HEK293 (cell line): ENCODE measurements at regions not wholly inside any gene's neighbourhood (a gene's known extent, or its start where the extent isn't known, plus 50 kb on each side); places are given as distances from the start of the nearest gene placed in this dataset.

ENCODE experiments used
- CTCF ChIA-PET: fragments of 350-600 bp; formaldehyde crosslinking; extraction: SDS; loops from one replicate; lab custom pipeline; 2021; ENCODE audit warnings: antibody characterized with exemption; lab: Yijun Ruan, JAX
- POLR2A ChIA-PET: fragments of 300-600 bp; formaldehyde crosslinking; extraction: SDS; loops from one replicate; lab custom pipeline; 2020; ENCODE audit warnings: antibody characterized with exemption, inconsistent platforms; lab: Yijun Ruan, JAX
- H3K27ac ChIP-seq: fragments of 200-500 bp; sonication (Bioruptor generic); 2 replicates; pipeline ENCODE4 v1.5.1; 2014; ENCODE audit warnings: low read depth, low read length, control low read depth, inconsistent platforms; ENCODE audit errors: extremely low read depth
- H3K36me3 ChIP-seq, 2 experiments: fragments of 200-500 bp in 1 of 2; sonication (Bioruptor generic) in 1 of 2; 1 replicate in 1 of 2; 2 replicates in 1 of 2; pipeline ENCODE4 v1.5.1; 2014 to 2017; ENCODE audit warnings: inconsistent platforms in 2 of 2, low read length in 2 of 2; ENCODE audit not compliant: control insufficient read depth in 2 of 2, insufficient read depth in 1 of 2
- H3K4me1 ChIP-seq: fragments of 200-500 bp; sonication (Bioruptor generic); 2 replicates; pipeline ENCODE4 v1.5.1; 2014; ENCODE audit warnings: mild to moderate bottlenecking, low read length, inconsistent platforms; ENCODE audit not compliant: control insufficient read depth, insufficient read depth
- H3K4me3 ChIP-seq: 2 replicates; pipeline ENCODE4 v1.5.1; 2011; ENCODE audit warnings: low read depth, mild to moderate bottlenecking, control low read depth, low read length, moderate library complexity
- H3K9me3 ChIP-seq: fragments of 200-500 bp; sonication (Bioruptor generic); 2 replicates; pipeline ENCODE4 v1.5.1; 2014; ENCODE audit warnings: low read depth, low read length, inconsistent platforms; ENCODE audit not compliant: control insufficient read depth, insufficient read depth
- HOXD13 ChIP-seq: sonication (generic); formaldehyde crosslinking; IDR thresholded peaks from 2 replicates; pipeline ENCODE4 v1.8.0; 2022; ENCODE audit warnings: missing genetic modification reagents, borderline replicate concordance
- KLF8 ChIP-seq: fragments of 450-650 bp; formaldehyde crosslinking; IDR thresholded peaks from 2 replicates; pipeline ENCODE4 v1.5.1; 2016; ENCODE audit warnings: missing biosample characterization, missing genetic modification characterization
- OSR2 ChIP-seq: fragments of 450-650 bp; formaldehyde crosslinking; IDR thresholded peaks from 2 replicates; pipeline ENCODE4 v1.5.1; 2016; ENCODE audit warnings: missing biosample characterization, missing genetic modification characterization
- RBAK ChIP-seq: fragments of 450-650 bp; formaldehyde crosslinking; IDR thresholded peaks from 2 replicates; pipeline ENCODE4 v1.5.1; 2016; ENCODE audit warnings: missing biosample characterization, missing genetic modification characterization
- SALL2 ChIP-seq: fragments of 450-650 bp; formaldehyde crosslinking; IDR thresholded peaks from 2 replicates; pipeline ENCODE4 v1.5.0; 2017; ENCODE audit warnings: missing biosample characterization, mild to moderate bottlenecking, missing genetic modification characterization, borderline replicate concordance
- ZNF157 ChIP-seq: fragments of 450-650 bp; formaldehyde crosslinking; IDR thresholded peaks from 2 replicates; pipeline ENCODE4 v1.5.1; 2016; ENCODE audit warnings: missing biosample characterization, missing genetic modification characterization
- ZNF174 ChIP-seq: fragments of 450-650 bp; formaldehyde crosslinking; IDR thresholded peaks from 2 replicates; pipeline ENCODE4 v1.5.0; 2017; ENCODE audit warnings: missing biosample characterization, mild to moderate bottlenecking, missing genetic modification characterization
- ZNF175 ChIP-seq: fragments of 450-650 bp; formaldehyde crosslinking; IDR thresholded peaks from 2 replicates; pipeline ENCODE4 v1.5.1; 2016; ENCODE audit warnings: missing biosample characterization, missing genetic modification characterization
- ZNF239 ChIP-seq: fragments of 450-650 bp; formaldehyde crosslinking; IDR thresholded peaks from 2 replicates; pipeline ENCODE4 v1.5.1; 2016; ENCODE audit warnings: missing biosample characterization, missing genetic modification characterization
- ZNF24 ChIP-seq: fragments of 450-650 bp; formaldehyde crosslinking; IDR thresholded peaks from 2 replicates; pipeline ENCODE4 v1.5.1; 2016; ENCODE audit warnings: missing biosample characterization, missing genetic modification characterization
- ZNF280C ChIP-seq: fragments of 450-650 bp; formaldehyde crosslinking; IDR thresholded peaks from 2 replicates; pipeline ENCODE4 v1.5.1; 2016; ENCODE audit warnings: missing biosample characterization, missing genetic modification characterization
- ZNF366 ChIP-seq: fragments of 450-650 bp; formaldehyde crosslinking; conservative IDR thresholded peaks from 2 replicates; pipeline ENCODE4 v1.5.1; 2016; ENCODE audit warnings: missing biosample characterization, missing genetic modification characterization
- ZNF391 ChIP-seq: fragments of 450-650 bp; formaldehyde crosslinking; IDR thresholded peaks from 2 replicates; pipeline ENCODE4 v1.5.1; 2016; ENCODE audit warnings: low read depth, missing biosample characterization, missing genetic modification characterization, borderline replicate concordance
- ZNF449 ChIP-seq: fragments of 450-650 bp; formaldehyde crosslinking; IDR thresholded peaks from 2 replicates; pipeline ENCODE4 v1.5.1; 2017; ENCODE audit warnings: missing biosample characterization, mild to moderate bottlenecking, missing genetic modification characterization, moderate library complexity
- ZNF549 ChIP-seq: fragments of 450-650 bp; IDR thresholded peaks from 2 replicates; pipeline ENCODE4 v1.5.1; 2018; ENCODE audit warnings: missing biosample characterization, missing genetic modification characterization, mild to moderate bottlenecking, inconsistent platforms, moderate library complexity
- ZNF776 ChIP-seq: fragments of 450-650 bp; formaldehyde crosslinking; IDR thresholded peaks from 2 replicates; pipeline ENCODE4 v1.5.0; 2017; ENCODE audit warnings: missing biosample characterization, missing genetic modification characterization, borderline replicate concordance
- TF ChIP-seq, protein P1 (sequence below): fragments of 450-650 bp; formaldehyde crosslinking; IDR thresholded peaks from 2 replicates; pipeline ENCODE4 v1.5.1; 2016; ENCODE audit warnings: missing biosample characterization, missing genetic modification characterization
- TF ChIP-seq, protein P2 (sequence below): IDR thresholded peaks from 2 replicates; pipeline ENCODE4 v1.6.1; 2011; ENCODE audit warnings: mild to moderate bottlenecking, low read depth, low read length, borderline replicate concordance
- TF ChIP-seq, protein P3 (sequence below): fragments of 450-650 bp; formaldehyde crosslinking; optimal IDR thresholded peaks from 2 replicates; pipeline ENCODE3; 2016; ENCODE audit warnings: missing biosample characterization, mild to moderate bottlenecking, missing genetic modification characterization
- TF ChIP-seq, protein P4 (sequence below): fragments of 450-650 bp; formaldehyde crosslinking; IDR thresholded peaks from 2 replicates; pipeline ENCODE4; 2016; ENCODE audit warnings: missing biosample characterization, missing genetic modification characterization
- TF ChIP-seq, protein P5 (sequence below): fragments of 450-650 bp; formaldehyde crosslinking; IDR thresholded peaks from 2 replicates; pipeline ENCODE4 v1.5.1; 2016; ENCODE audit warnings: missing biosample characterization, missing genetic modification characterization
- TF ChIP-seq, protein P6 (sequence below): fragments of 450-650 bp; formaldehyde crosslinking; IDR thresholded peaks from 2 replicates; pipeline ENCODE4 v1.5.1; 2016; ENCODE audit warnings: missing biosample characterization, missing genetic modification characterization

DNA sequence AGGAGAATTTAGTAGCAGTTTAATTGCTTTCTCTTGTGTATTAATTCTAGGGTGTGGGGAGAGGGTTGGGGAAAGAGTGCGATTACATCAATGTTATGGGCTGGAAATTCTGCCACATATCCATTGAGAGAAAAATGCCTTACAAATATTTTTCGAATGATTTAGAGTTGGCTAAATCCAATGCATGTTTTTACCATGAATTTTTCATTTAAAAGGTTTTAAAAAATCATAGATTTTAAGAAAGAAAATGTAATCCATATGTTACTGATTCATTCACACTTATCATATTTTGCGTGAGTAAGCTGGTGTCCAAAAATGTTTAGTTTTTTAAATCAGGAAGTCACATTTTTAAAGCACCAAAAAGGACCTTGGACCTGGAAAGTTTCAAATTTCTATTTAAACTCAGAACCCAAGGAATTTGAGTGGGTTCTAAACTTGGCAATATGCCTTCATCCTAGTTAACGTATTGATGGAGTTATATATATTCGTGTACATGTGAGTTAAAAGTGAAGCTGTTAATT is 627.4 kb upstream of the CITED2 start:
- Histone ChIP-seq H3K9me3 (no peaks in the 10 kb centered on the region), H3K4me3 (no peak overlapping the region), H3K27ac (no peak overlapping the region), H3K4me1 (peaks cover 9% of the 10 kb centered on the region), H3K36me3 (no peaks in the 10 kb centered on the region)
- ChIA-PET CTCF (interaction anchor here (0.7 kb wide), 1 partner anchor 51 kb away, joined by 4 read pairs; no protein-coding TSS in a partner anchor), POLR2A (no interaction called here)
- no peak for TF ChIP-seq SALL2 (tag by site-specific recombination)
- TF ChIP-seq, protein P1, sequence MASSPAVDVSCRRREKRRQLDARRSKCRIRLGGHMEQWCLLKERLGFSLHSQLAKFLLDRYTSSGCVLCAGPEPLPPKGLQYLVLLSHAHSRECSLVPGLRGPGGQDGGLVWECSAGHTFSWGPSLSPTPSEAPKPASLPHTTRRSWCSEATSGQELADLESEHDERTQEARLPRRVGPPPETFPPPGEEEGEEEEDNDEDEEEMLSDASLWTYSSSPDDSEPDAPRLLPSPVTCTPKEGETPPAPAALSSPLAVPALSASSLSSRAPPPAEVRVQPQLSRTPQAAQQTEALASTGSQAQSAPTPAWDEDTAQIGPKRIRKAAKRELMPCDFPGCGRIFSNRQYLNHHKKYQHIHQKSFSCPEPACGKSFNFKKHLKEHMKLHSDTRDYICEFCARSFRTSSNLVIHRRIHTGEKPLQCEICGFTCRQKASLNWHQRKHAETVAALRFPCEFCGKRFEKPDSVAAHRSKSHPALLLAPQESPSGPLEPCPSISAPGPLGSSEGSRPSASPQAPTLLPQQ (tag by site-specific recombination) = no peak

DNA sequence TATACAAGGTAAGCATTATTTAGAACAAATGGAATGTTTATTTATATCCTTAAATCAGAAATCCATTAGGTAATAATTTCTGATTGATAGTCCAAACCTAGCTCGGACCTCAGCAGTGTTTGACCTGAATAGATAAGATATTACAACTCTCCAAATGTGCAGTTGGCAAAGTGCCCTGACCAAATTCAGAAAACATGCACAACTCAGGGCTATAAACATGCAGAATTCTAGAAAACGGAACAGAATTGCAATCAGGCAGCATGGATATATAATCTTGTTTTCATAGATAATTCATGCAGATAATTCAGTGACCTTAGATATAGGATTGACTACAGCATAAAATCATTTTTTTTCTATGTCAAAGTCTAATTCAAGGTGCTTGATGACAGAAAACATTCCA is 626.6 kb upstream of the CITED2 start:
- POLR2A ChIA-PET = no interaction called here
- Histone ChIP-seq H3K9me3 (no peaks in the 10 kb centered on the region), H3K27ac (no peak overlapping the region), H3K4me3 (no peak overlapping the region), H3K36me3 (no peaks in the 10 kb centered on the region), H3K4me1 (peaks cover 9% of the 10 kb centered on the region)
- CTCF ChIA-PET = no interaction called here
- TF ChIP-seq ZNF366 (no peak), ZNF776 (tag by site-specific recombination) (no peak), ZNF239 (tag by site-specific recombination) (no peak), KLF8 (tag by site-specific recombination) (no peak), RBAK (no peak), ZNF391 (tag by site-specific recombination) (no peak), HOXD13 (CRISPR knock-in tag) (no peak), ZNF449 (tag by site-specific recombination) (no peak), OSR2 (tag by site-specific recombination) (no peak), ZNF24 (tag by site-specific recombination) (no peak), ZNF280C (tag by site-specific recombination) (no peak), ZNF549 (tag by site-specific recombination) (no peak), ZNF175 (tag by site-specific recombination) (no peak), ZNF157 (tag by site-specific recombination) (no peak), ZNF174 (tag by site-specific recombination) (no peak)
- TF ChIP-seq, protein P2, sequence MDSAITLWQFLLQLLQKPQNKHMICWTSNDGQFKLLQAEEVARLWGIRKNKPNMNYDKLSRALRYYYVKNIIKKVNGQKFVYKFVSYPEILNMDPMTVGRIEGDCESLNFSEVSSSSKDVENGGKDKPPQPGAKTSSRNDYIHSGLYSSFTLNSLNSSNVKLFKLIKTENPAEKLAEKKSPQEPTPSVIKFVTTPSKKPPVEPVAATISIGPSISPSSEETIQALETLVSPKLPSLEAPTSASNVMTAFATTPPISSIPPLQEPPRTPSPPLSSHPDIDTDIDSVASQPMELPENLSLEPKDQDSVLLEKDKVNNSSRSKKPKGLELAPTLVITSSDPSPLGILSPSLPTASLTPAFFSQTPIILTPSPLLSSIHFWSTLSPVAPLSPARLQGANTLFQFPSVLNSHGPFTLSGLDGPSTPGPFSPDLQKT = no peak
- TF ChIP-seq, protein P3, sequence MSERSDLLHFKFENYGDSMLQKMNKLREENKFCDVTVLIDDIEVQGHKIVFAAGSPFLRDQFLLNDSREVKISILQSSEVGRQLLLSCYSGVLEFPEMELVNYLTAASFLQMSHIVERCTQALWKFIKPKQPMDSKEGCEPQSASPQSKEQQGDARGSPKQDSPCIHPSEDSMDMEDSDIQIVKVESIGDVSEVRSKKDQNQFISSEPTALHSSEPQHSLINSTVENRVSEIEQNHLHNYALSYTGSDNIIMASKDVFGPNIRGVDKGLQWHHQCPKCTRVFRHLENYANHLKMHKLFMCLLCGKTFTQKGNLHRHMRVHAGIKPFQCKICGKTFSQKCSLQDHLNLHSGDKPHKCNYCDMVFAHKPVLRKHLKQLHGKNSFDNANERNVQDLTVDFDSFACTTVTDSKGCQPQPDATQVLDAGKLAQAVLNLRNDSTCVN (tag by site-specific recombination) = no peak
- TF ChIP-seq, protein P4, sequence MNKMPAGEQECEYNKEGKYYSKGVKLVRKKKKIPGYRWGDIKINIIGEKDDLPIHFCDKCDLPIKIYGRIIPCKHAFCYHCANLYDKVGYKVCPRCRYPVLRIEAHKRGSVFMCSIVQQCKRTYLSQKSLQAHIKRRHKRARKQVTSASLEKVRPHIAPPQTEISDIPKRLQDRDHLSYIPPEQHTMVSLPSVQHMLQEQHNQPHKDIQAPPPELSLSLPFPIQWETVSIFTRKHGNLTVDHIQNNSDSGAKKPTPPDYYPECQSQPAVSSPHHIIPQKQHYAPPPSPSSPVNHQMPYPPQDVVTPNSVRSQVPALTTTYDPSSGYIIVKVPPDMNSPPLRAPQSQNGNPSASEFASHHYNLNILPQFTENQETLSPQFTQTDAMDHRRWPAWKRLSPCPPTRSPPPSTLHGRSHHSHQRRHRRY (tag by site-specific recombination) = no peak
- TF ChIP-seq, protein P5, sequence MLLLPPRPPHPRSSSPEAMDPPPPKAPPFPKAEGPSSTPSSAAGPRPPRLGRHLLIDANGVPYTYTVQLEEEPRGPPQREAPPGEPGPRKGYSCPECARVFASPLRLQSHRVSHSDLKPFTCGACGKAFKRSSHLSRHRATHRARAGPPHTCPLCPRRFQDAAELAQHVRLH = no peak
- TF ChIP-seq, protein P6, sequence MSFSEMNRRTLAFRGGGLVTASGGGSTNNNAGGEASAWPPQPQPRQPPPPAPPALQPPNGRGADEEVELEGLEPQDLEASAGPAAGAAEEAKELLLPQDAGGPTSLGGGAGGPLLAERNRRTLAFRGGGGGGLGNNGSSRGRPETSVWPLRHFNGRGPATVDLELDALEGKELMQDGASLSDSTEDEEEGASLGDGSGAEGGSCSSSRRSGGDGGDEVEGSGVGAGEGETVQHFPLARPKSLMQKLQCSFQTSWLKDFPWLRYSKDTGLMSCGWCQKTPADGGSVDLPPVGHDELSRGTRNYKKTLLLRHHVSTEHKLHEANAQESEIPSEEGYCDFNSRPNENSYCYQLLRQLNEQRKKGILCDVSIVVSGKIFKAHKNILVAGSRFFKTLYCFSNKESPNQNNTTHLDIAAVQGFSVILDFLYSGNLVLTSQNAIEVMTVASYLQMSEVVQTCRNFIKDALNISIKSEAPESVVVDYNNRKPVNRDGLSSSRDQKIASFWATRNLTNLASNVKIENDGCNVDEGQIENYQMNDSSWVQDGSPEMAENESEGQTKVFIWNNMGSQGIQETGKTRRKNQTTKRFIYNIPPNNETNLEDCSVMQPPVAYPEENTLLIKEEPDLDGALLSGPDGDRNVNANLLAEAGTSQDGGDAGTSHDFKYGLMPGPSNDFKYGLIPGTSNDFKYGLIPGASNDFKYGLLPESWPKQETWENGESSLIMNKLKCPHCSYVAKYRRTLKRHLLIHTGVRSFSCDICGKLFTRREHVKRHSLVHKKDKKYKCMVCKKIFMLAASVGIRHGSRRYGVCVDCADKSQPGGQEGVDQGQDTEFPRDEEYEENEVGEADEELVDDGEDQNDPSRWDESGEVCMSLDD (tag by site-specific recombination) = no peak
